Muscle of leg (tissue), 3 donors: ENCODE measurements at regions not wholly inside any gene's neighbourhood (a gene's known extent, or its start where the extent isn't known, plus 50 kb on each side); places are given as distances from the start of the nearest gene placed in this dataset.

ENCODE experiments used
- DNase-seq: peaks from one replicate; pipeline ENCODE4 v3.0.0; 2013
- H3K27ac ChIP-seq: one replicate; pipeline ENCODE4 v1.5.1; 2013; ENCODE audit warnings: mild to moderate bottlenecking, low read length, control low read depth
- H3K27me3 ChIP-seq: one replicate; pipeline ENCODE4 v1.6.1; 2013; ENCODE audit warnings: low read length; ENCODE audit not compliant: control insufficient read depth, insufficient read depth
- H3K36me3 ChIP-seq: one replicate; pipeline ENCODE4 v1.6.1; 2013; ENCODE audit warnings: low read length; ENCODE audit not compliant: control insufficient read depth, insufficient read depth
- H3K4me1 ChIP-seq: one replicate; pipeline ENCODE4 v1.6.1; 2013; ENCODE audit warnings: low read length; ENCODE audit not compliant: control insufficient read depth, insufficient read depth
- H3K4me3 ChIP-seq: one replicate; pipeline ENCODE4 v1.5.1; 2013; ENCODE audit warnings: low read length, control low read depth
- H3K9me3 ChIP-seq: replicated peaks from 2 replicates; pipeline ENCODE4 v1.6.1; 2013; ENCODE audit warnings: low read depth, low read length; ENCODE audit not compliant: control insufficient read depth
- WGBS: methylation state at CpG from one replicate; pipeline ENCODE4 v1.1.5; 2013; ENCODE audit warnings: missing lambda C conversion rate; ENCODE audit not compliant: insufficient coverage; 5-methylcytosine and 5-hydroxymethylcytosine counted together

- H3K27me3 ChIP-seq, result peaks cover 5% of the 10 kb centered on the region
- peaks cover 12% of the 10 kb centered on the region for H3K4me1 ChIP-seq
- 45% methylated on average over 39 of the region's 45 CpGs for WGBS
- no peaks in the 10 kb centered on the region for H3K36me3 ChIP-seq
- no peak overlapping the region for H3K27ac ChIP-seq
- H3K4me3 ChIP-seq, result peak overlapping the region; percentile 10
- peak; percentile 80 for DNase-seq
- H3K9me3 ChIP-seq, result no peaks in the 10 kb centered on the region
These were observed 266.6 kb downstream of the TFCP2L1 start for GRCh38 chr2:121018136-121019061.

GRCh38 chr2:121019071-121019470 lies 265.9 kb downstream of the TFCP2L1 start:
- H3K4me1 ChIP-seq, result peaks cover 12% of the 10 kb centered on the region
- H3K27me3 ChIP-seq, result peaks cover 5% of the 10 kb centered on the region
- H3K27ac ChIP-seq, result no peak overlapping the region
- peaks cover 2% of the 10 kb centered on the region for H3K9me3 ChIP-seq
- no peak overlapping the region for H3K4me3 ChIP-seq
- no peak for DNase-seq
- WGBS, result 48% methylated on average over 10 of the region's 12 CpGs
- no peaks in the 10 kb centered on the region for H3K36me3 ChIP-seq

- WGBS, result 0% methylated on average over 1 of the region's 7 CpGs
- DNase-seq, result no peak
These were observed 265.2 kb downstream of the TFCP2L1 start for GRCh38 chr2:121019756-121020155.

GRCh38 chr2:121021685-121022084 lies 263.3 kb downstream of the TFCP2L1 start:
- H3K27me3 ChIP-seq, result peaks cover 3% of the 10 kb centered on the region
- H3K4me1 ChIP-seq, result peaks cover 12% of the 10 kb centered on the region
- WGBS, result 42% methylated on average over 3 of the region's 7 CpGs
- no peak overlapping the region for H3K27ac ChIP-seq
- no peak overlapping the region for H3K4me3 ChIP-seq
- peaks cover 3% of the 10 kb centered on the region for H3K9me3 ChIP-seq
- DNase-seq, result peak; percentile 40
- no peaks in the 10 kb centered on the region for H3K36me3 ChIP-seq

More at GRCh38 chr2:121019756-121020155, 265.2 kb downstream of the TFCP2L1 start:
- Histone ChIP-seq H3K27ac (no peak overlapping the region), H3K9me3 (peaks cover 3% of the 10 kb centered on the region), H3K36me3 (no peaks in the 10 kb centered on the region), H3K4me1 (peaks cover 12% of the 10 kb centered on the region), H3K27me3 (peaks cover 5% of the 10 kb centered on the region), H3K4me3 (no peak overlapping the region)

- no peak overlapping the region for H3K27ac ChIP-seq
- no peaks in the 10 kb centered on the region for H3K4me1 ChIP-seq
- no CpG with 5 or more reads among the region's 1 CpG for WGBS
- no peak for DNase-seq
- peaks cover 3% of the 10 kb centered on the region for H3K9me3 ChIP-seq
- no peak overlapping the region for H3K4me3 ChIP-seq
- no peaks in the 10 kb centered on the region for H3K36me3 ChIP-seq
- peaks cover 3% of the 10 kb centered on the region for H3K27me3 ChIP-seq
These were observed 256.4 kb downstream of the TFCP2L1 start for GRCh38 chr2:121028577-121028976.

- DNase-seq, result no peak
- Histone ChIP-seq H3K27ac (no peak overlapping the region), H3K4me1 (no peaks in the 10 kb centered on the region), H3K27me3 (peaks cover 3% of the 10 kb centered on the region), H3K4me3 (no peak overlapping the region), H3K9me3 (no peaks in the 10 kb centered on the region), H3K36me3 (no peaks in the 10 kb centered on the region)
- no CpG with 5 or more reads among the region's 3 CpGs for WGBS
These were observed 254.5 kb downstream of the TFCP2L1 start for GRCh38 chr2:121030523-121030922.

- H3K4me1 ChIP-seq, result no peaks in the 10 kb centered on the region
- H3K27ac ChIP-seq, result no peak overlapping the region
- no peak for DNase-seq
- peaks cover 3% of the 10 kb centered on the region for H3K27me3 ChIP-seq
- H3K9me3 ChIP-seq, result no peaks in the 10 kb centered on the region
- WGBS, result 92% methylated on average over 11 of the region's 12 CpGs
- no peaks in the 10 kb centered on the region for H3K36me3 ChIP-seq
- H3K4me3 ChIP-seq, result no peak overlapping the region
These were observed 253.2 kb downstream of the TFCP2L1 start for GRCh38 chr2:121031568-121032340.

GRCh38 chr2:121033461-121033996 lies 251.5 kb downstream of the TFCP2L1 start:
- H3K27me3 ChIP-seq, result peaks cover 3% of the 10 kb centered on the region
- peak; percentile 77 for DNase-seq
- H3K36me3 ChIP-seq, result no peaks in the 10 kb centered on the region
- no peak overlapping the region for H3K4me3 ChIP-seq
- WGBS, result 24% methylated on average over 3 of the region's 7 CpGs
- no peaks in the 10 kb centered on the region for H3K9me3 ChIP-seq
- H3K4me1 ChIP-seq, result peaks cover 6% of the 10 kb centered on the region
- no peak overlapping the region for H3K27ac ChIP-seq

- DNase-seq, result no peak
- no CpG with 5 or more reads among the region's 5 CpGs for WGBS
These were observed 250.5 kb downstream of the TFCP2L1 start for GRCh38 chr2:121034551-121034950.

GRCh38 chr2:121036226-121036692 lies 248.7 kb downstream of the TFCP2L1 start:
- Histone ChIP-seq H3K27ac (no peak overlapping the region), H3K4me3 (no peak overlapping the region), H3K4me1 (peaks cover 17% of the 10 kb centered on the region), H3K9me3 (no peaks in the 10 kb centered on the region), H3K27me3 (peaks cover 3% of the 10 kb centered on the region), H3K36me3 (no peaks in the 10 kb centered on the region)
- WGBS, result no CpG with 5 or more reads among the region's 2 CpGs
- no peak for DNase-seq

More at GRCh38 chr2:121034551-121034950, 250.5 kb downstream of the TFCP2L1 start:
- no peaks in the 10 kb centered on the region for H3K36me3 ChIP-seq
- H3K4me1 ChIP-seq, result peaks cover 15% of the 10 kb centered on the region
- H3K27me3 ChIP-seq, result peaks cover 3% of the 10 kb centered on the region
- H3K27ac ChIP-seq, result no peak overlapping the region
- no peaks in the 10 kb centered on the region for H3K9me3 ChIP-seq
- H3K4me3 ChIP-seq, result no peak overlapping the region
